Heart left ventricle (tissue), 16 donors: ENCODE measurements at regions not wholly inside any gene's neighbourhood (a gene's known extent, or its start where the extent isn't known, plus 50 kb on each side); places are given as distances from the start of the nearest gene placed in this dataset.

Source experiments
- ATAC-seq, 4 donors: fragments of 200-7000 bp; cut with Tn5 transposase; one replicate each; pipeline ENCODE4 v1.9.1; 2020 to 2022; ENCODE audit warnings: moderate library complexity in 4 of 4, mild to moderate bottlenecking in 3 of 4, moderate number of reproducible peaks in 1 of 4
- DNase-seq, 5 donors: peaks; one replicate each; pipeline ENCODE4 v3.0.0-alpha.2; 2020
- H3K27ac ChIP-seq, 12 donors: fragments of 200-600 bp; sonication (generic) in 4 of 12; one replicate each; pipeline versions ENCODE4 v1.5.0 to v1.8.0; 2016 to 2022; ENCODE audit warnings: mild to moderate bottlenecking in 2 of 12
- H3K27me3 ChIP-seq, 9 donors: fragments of 200-600 bp; sonication (generic) in 2 of 9; one replicate each; pipeline versions ENCODE4 v1.5.1 to v1.8.0; 2016 to 2022; ENCODE audit warnings: mild to moderate bottlenecking in 3 of 9
- H3K36me3 ChIP-seq, 9 donors: fragments of 200-600 bp; sonication (generic) in 2 of 9; one replicate each; pipeline versions ENCODE4 v1.5.0 to v1.8.0; 2018 to 2022; ENCODE audit warnings: mild to moderate bottlenecking in 2 of 9
- H3K4me1 ChIP-seq, 12 donors: fragments of 200-600 bp; sonication (generic) in 4 of 12; one replicate each; pipeline versions ENCODE4 v1.5.0 to v1.8.0; 2016 to 2022; ENCODE audit warnings: mild to moderate bottlenecking in 3 of 12
- H3K4me3 ChIP-seq, 12 donors: fragments of 200-600 bp; sonication (generic) in 4 of 12; one replicate each; pipeline versions ENCODE4 v1.5.0 to v1.8.0; 2017 to 2022; ENCODE audit warnings: mild to moderate bottlenecking in 9 of 12, moderate library complexity in 4 of 12
- H3K9me3 ChIP-seq, 12 donors: fragments of 200-600 bp; sonication (generic) in 4 of 12; one replicate each; pipeline versions ENCODE4 v1.5.0 to v1.8.0; 2016 to 2022; ENCODE audit warnings: mild to moderate bottlenecking in 1 of 12
- POLR2A ChIP-seq, 2 donors: fragments of 450-650 bp; IDR thresholded peaks; one replicate each; pipeline ENCODE4 v1.6.1; 2017; ENCODE audit warnings: antibody characterized with exemption in 2 of 2, mild to moderate bottlenecking in 2 of 2, moderate library complexity in 2 of 2
- WGBS, 4 donors: extraction: QIAGEN DNeasy Blood & Tissue Kit in 2 of 4; methylation state at CpG; one replicate each; pipeline versions ENCODE4 v1.1.5 to v1.1.7; 2013 to 2018; 5-methylcytosine and 5-hydroxymethylcytosine counted together
- intact Hi-C, 10 donors: fragments of 100-400 bp; cut with DNase I; formaldehyde crosslinking; loops; one replicate each; pipeline versions ENCODE4 v1.11.1 to v1.14.2; 2022
- TF ChIP-seq, protein P1 (sequence below), 12 donors: fragments of 200-600 bp; sonication (generic) in 4 of 12; IDR thresholded peaks; one replicate each; pipeline versions ENCODE4 v1.5.0 to v1.8.0; 2018 to 2022; ENCODE audit warnings: antibody characterized with exemption in 12 of 12, mild to moderate bottlenecking in 5 of 12
- donor health status: ischemic (EF 13 %, LVEDD 7.1; RV severe dilation, severe dysfunction).
- donor health status: healthy with polysubstance abuse.
- donor health status: DM: no; HTN: yes; CAD: no.
- donor health status: DM: no; HTN: no; CAD: no.
- donor health status: ischemic (EF 25% LVEDD 6.9; RV normal size, moderate dysfunction).
- donor health status: ischemic (EF 25% LVEDD 5.7; RV mildly dilated, moderate dysfunction).
- donor health status: healthy.
- donor health status: DM: yes; HTN: yes; CAD: no.
- donor health status: ischemic (EF 35%, LVEDD 5.7; RV mildly dilated, moderate dysfunction).
- donor health status: nonischemic (EF 11% LVEDD 7.7; RV severe dilation, severe dysfunction).
- donor health status: DM: yes; HTN: yes; CAD: no.
- donor health status: PGD.
- donor health status: ischemic (EF 29% LVEDD 5.4; RV normal size, mild dysfunction).
- donor health status: nonischemic (EF 23%, LVEDD 6.1; RV moderate dilation, normal function).

- ATAC-seq (no peak), DNase-seq (peak in 2 of 5 donors; percentile 6 to 39)
- WGBS, 4 donors, result 72 to 84% (median 79%) methylated on average over 7 to 12 of the region's 12 CpGs
- H3K27me3 ChIP-seq, result peaks cover 0 to 4% (median 0%) of the 10 kb centered on the region in 9 donors
- H3K36me3 ChIP-seq, result no peaks in the 10 kb centered on the region
- H3K4me1 ChIP-seq, result no peaks in the 10 kb centered on the region
- no peak overlapping the region for H3K27ac ChIP-seq
- intact Hi-C loops, result no loop called here
- no peaks in the 10 kb centered on the region for H3K9me3 ChIP-seq
- no peak for TF ChIP-seq POLR2A (IDR thresholded peaks at IDR 0.05)
- TF ChIP-seq, protein P1, sequence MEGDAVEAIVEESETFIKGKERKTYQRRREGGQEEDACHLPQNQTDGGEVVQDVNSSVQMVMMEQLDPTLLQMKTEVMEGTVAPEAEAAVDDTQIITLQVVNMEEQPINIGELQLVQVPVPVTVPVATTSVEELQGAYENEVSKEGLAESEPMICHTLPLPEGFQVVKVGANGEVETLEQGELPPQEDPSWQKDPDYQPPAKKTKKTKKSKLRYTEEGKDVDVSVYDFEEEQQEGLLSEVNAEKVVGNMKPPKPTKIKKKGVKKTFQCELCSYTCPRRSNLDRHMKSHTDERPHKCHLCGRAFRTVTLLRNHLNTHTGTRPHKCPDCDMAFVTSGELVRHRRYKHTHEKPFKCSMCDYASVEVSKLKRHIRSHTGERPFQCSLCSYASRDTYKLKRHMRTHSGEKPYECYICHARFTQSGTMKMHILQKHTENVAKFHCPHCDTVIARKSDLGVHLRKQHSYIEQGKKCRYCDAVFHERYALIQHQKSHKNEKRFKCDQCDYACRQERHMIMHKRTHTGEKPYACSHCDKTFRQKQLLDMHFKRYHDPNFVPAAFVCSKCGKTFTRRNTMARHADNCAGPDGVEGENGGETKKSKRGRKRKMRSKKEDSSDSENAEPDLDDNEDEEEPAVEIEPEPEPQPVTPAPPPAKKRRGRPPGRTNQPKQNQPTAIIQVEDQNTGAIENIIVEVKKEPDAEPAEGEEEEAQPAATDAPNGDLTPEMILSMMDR (IDR thresholded peaks at IDR 0.05), result no peak
- H3K4me3 ChIP-seq, result no peak overlapping the region
Observed at GRCh38 chr10:42979721-42980467, 97.0 kb upstream of the RET start.

GRCh38 chr10:42980553-42981357 lies 96.1 kb upstream of the RET start:
- intact Hi-C loops, result no loop called here
- Histone ChIP-seq H3K27me3 (peaks cover 0 to 4% (median 0%) of the 10 kb centered on the region in 9 donors), H3K4me1 (no peaks in the 10 kb centered on the region), H3K9me3 (no peaks in the 10 kb centered on the region), H3K4me3 (no peak overlapping the region), H3K27ac (no peak overlapping the region), H3K36me3 (no peaks in the 10 kb centered on the region)
- no peak for TF ChIP-seq POLR2A (IDR thresholded peaks at IDR 0.05)
- TF ChIP-seq, protein P1 (IDR thresholded peaks at IDR 0.05), result no peak
- 88 to 95% (median 91%) methylated on average over 11 to 15 of the region's 15 CpGs for WGBS, 4 donors
- no peak for ATAC-seq
- peak in 4 of 5 donors; percentile 1 to 49 (median 8) for DNase-seq

DNA sequence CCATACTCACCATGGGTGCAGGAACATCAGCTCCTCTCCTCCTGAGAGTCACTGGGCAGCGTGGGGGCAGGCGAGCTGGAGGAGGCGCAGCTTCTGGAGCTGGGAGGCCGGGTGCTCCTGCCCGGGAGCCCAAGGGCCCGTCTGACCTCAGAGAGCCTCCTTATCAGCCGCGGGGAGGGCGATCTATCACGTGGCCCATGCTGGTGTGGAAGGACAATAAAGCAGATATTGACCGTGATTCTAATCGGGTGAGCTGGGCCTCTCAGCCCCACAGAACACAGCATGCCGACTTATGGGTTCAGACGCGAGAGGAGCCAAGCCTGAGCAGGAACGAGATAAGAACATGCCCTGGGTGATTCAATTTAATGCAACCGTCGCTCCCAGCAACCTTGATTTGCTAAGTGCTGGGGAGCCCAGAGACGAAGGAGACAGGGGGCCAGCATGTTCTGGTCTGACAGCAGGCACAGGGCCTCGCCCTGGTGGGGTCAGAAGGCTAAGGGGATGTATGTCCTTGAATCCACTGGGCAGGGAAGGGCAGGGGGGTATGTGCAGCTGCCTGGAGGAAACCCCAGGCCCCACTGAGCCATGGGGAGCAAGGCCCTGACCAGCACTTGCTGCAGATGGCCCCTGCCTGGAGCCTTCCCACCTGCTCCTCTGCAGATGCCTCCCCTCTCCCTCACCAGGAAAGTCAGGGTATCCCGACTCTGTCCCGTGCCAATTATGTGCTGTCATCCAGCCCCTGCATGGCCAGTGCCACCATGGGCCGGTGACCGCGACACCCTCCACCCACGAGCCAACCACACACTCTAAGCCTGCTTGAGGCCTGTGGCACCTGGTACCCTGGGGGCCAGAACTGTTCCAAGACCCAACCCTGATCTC lies 95.3 kb upstream of the RET start:
- WGBS, 4 donors, result 67 to 68% (median 68%) methylated on average over 18 to 26 of the region's 26 CpGs
- Histone ChIP-seq H3K27ac (no peak overlapping the region), H3K9me3 (no peaks in the 10 kb centered on the region), H3K4me3 (no peak overlapping the region), H3K27me3 (no peaks in the 10 kb centered on the region), H3K4me1 (no peaks in the 10 kb centered on the region), H3K36me3 (no peaks in the 10 kb centered on the region)
- peak in 1 of 4 donors; percentile 18 for ATAC-seq
- DNase-seq, result peak in 4 of 5 donors; percentile 2 to 58 (median 18)
- no peak for TF ChIP-seq POLR2A (IDR thresholded peaks at IDR 0.05)
- TF ChIP-seq, protein P1 (IDR thresholded peaks at IDR 0.05), result no peak
- intact Hi-C loops, result no loop called here
